Cardiac muscle cell (in vitro differentiated cells and primary cell): ENCODE measurements at regions not wholly inside any gene's neighbourhood (a gene's known extent, or its start where the extent isn't known, plus 50 kb on each side); places are given as distances from the start of the nearest gene placed in this dataset.

Experiments
- DNase-seq, 2 donors: peaks; one replicate each; pipeline versions ENCODE4 v3.0.0 to v3.0.0-alpha.2; 2010 to 2017; ENCODE audit warnings: low read depth in 1 of 2, low spot score in 1 of 2
- H3K27ac ChIP-seq: fragments of 200-600 bp; sonication (generic); 2 replicates; pipeline ENCODE4 v1.5.1; 2016
- H3K27me3 ChIP-seq: fragments of 200-600 bp; sonication (generic); 2 replicates; pipeline ENCODE4 v1.6.0; 2016; ENCODE audit warnings: control low read depth
- H3K36me3 ChIP-seq: fragments of 200-600 bp; sonication (generic); 2 replicates; pipeline ENCODE4 v1.5.1; 2016; ENCODE audit warnings: control low read depth
- H3K4me1 ChIP-seq: fragments of 200-600 bp; sonication (generic); 2 replicates; pipeline ENCODE4 v1.8.1; 2017; ENCODE audit warnings: low read depth, mild to moderate bottlenecking, mixed run types
- H3K4me3 ChIP-seq: fragments of 200-600 bp; sonication (generic); 2 replicates; pipeline ENCODE4 v1.5.1; 2016; ENCODE audit warnings: mild to moderate bottlenecking
- H3K9me3 ChIP-seq: fragments of 200-600 bp; sonication (generic); 2 replicates; pipeline ENCODE4 v1.5.1; 2017; ENCODE audit warnings: low read depth, mild to moderate bottlenecking, control low read depth
- CTCF ChIP-seq: IDR thresholded peaks from 2 replicates; pipeline ENCODE4 v1.5.1; 2012; ENCODE audit warnings: low read depth, mild to moderate bottlenecking, low read length

DNA sequence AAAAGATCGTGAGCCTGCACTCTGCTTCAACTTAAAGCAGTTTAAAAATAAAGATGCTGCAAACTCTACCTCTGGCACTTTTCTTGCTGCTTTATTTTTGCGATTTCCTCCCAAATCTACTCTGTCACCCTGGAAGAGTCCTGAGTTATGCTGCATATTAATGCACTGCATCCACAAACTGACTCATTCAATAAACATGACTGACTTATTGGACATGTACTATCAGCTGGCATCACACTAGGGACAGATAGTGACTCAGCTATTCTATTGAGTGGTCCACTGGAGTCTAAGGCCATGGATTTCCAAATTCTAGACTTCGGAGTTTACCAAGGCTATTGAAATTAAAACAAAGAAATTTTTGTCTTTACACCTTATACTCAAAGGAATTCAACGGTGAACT lies 90.7 kb upstream of the PTPRR start:
- Histone ChIP-seq H3K4me1 (peaks cover 5% of the 10 kb centered on the region), H3K9me3 (no peaks in the 10 kb centered on the region), H3K27me3 (no peaks in the 10 kb centered on the region), H3K4me3 (no peak overlapping the region), H3K27ac (no peak overlapping the region), H3K36me3 (no peaks in the 10 kb centered on the region)
- peak in 1 of 2 donors; percentile 55 for DNase-seq
- TF ChIP-seq CTCF, result no peak

DNA sequence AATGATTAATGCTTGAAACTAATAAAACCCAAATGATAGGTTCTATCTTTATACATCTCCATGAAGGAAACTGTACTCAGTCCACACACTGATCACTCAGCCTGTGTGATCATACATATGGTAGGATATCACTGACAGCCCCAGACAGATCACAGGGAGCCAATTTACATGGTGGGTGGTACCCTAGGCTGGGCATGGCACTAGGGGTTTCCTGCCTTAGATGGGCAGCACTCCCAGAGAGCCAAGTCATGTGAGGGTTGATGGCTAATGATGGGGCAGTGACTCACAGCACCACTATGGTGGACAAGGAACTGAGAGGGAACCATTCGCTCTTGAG lies 89.6 kb upstream of the PTPRR start:
- H3K36me3 ChIP-seq, result no peaks in the 10 kb centered on the region
- no peaks in the 10 kb centered on the region for H3K9me3 ChIP-seq
- no peak for TF ChIP-seq CTCF
- H3K27ac ChIP-seq, result no peak overlapping the region
- DNase-seq, result no peak
- H3K4me3 ChIP-seq, result no peak overlapping the region
- no peaks in the 10 kb centered on the region for H3K27me3 ChIP-seq
- H3K4me1 ChIP-seq, result no peaks in the 10 kb centered on the region

DNA sequence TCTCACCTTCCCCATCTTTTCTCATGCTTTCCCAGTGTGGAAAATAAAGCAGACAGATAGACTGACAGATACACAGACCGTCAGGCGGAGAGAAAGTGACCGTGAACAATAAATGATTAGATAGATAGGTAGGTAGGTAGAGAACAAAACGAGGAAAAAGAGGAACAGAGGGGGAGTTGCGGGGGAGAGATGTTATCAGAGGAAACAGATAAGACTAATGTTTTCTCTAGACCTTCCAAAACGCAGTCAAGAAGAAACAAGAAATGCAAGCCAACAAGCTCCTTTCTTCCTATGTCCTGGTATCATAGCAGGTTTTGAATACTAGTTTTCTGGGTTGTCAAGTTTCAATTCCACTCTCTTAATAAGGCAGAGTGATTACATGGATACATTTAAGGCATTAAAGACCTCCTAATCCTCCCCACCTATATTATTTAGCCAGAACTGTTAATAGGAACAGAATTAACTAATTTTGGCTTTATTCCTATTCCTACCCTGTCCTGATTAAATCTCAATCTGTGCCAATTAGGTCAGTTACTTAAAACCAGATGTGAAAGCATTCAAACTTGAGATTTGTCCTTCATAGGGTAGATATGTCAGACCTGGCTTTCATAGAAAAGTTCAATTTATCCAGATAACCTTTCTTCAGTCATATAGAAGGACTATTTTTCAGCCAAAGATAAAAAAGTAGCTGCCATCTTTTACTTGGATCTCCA lies 89.0 kb upstream of the PTPRR start:
- H3K4me1 ChIP-seq, result no peaks in the 10 kb centered on the region
- TF ChIP-seq CTCF, result no peak
- no peak for DNase-seq
- no peak overlapping the region for H3K4me3 ChIP-seq
- no peaks in the 10 kb centered on the region for H3K36me3 ChIP-seq
- H3K9me3 ChIP-seq, result no peaks in the 10 kb centered on the region
- H3K27ac ChIP-seq, result no peak overlapping the region
- no peaks in the 10 kb centered on the region for H3K27me3 ChIP-seq

GRCh38 chr12:71008616-71009015 lies 88.1 kb upstream of the PTPRR start:
- no peak for DNase-seq
- Histone ChIP-seq H3K4me1 (no peaks in the 10 kb centered on the region), H3K36me3 (no peaks in the 10 kb centered on the region), H3K27me3 (no peaks in the 10 kb centered on the region), H3K27ac (no peak overlapping the region), H3K9me3 (no peaks in the 10 kb centered on the region), H3K4me3 (no peak overlapping the region)
- TF ChIP-seq CTCF, result no peak

DNA sequence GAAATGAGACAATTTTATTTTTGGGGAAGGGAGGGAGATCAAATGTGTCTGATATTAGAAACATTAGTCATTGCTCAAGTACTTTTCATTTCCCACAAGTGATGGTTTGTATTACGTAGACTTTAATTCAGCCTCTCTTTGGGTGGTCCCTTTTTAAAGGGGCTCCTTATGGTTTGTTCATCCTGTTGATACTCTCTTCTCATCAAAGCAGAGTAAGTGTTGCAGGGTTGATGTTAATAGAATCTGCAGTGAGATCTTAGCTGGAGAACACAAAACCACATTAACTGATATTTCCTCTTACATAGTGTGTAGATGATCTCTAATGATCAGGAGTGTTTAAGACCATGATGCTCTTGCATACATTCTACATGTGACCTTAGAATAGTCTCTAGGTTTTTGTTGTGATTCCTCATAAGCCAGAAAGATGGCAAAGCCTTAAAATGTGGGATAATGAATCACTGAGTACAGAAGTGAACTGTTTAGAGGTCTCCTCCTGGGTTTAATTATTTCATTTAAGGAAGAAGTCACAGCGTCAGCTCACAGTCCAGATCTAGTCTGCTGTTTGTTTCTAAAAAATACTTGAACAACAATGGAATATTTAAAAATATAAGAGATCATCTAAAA lies 87.4 kb upstream of the PTPRR start:
- no peak for DNase-seq
- no peaks in the 10 kb centered on the region for H3K27me3 ChIP-seq

More for the DNA sequence above, 87.4 kb upstream of the PTPRR start:
- H3K9me3 ChIP-seq, result no peaks in the 10 kb centered on the region
- H3K4me1 ChIP-seq, result no peaks in the 10 kb centered on the region
- no peak for TF ChIP-seq CTCF
- no peak overlapping the region for H3K27ac ChIP-seq
- H3K36me3 ChIP-seq, result no peaks in the 10 kb centered on the region
- no peak overlapping the region for H3K4me3 ChIP-seq
